ENCODE measurements at regions not wholly inside any gene's neighbourhood (a gene's known extent, or its start where the extent isn't known, plus 50 kb on each side); places are given as distances from the start of the nearest gene placed in this dataset.

- TF ChIP-seq, protein P1, sequence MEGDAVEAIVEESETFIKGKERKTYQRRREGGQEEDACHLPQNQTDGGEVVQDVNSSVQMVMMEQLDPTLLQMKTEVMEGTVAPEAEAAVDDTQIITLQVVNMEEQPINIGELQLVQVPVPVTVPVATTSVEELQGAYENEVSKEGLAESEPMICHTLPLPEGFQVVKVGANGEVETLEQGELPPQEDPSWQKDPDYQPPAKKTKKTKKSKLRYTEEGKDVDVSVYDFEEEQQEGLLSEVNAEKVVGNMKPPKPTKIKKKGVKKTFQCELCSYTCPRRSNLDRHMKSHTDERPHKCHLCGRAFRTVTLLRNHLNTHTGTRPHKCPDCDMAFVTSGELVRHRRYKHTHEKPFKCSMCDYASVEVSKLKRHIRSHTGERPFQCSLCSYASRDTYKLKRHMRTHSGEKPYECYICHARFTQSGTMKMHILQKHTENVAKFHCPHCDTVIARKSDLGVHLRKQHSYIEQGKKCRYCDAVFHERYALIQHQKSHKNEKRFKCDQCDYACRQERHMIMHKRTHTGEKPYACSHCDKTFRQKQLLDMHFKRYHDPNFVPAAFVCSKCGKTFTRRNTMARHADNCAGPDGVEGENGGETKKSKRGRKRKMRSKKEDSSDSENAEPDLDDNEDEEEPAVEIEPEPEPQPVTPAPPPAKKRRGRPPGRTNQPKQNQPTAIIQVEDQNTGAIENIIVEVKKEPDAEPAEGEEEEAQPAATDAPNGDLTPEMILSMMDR (IDR thresholded peaks at IDR 0.05; ENCODE audit: insufficient read depth, low read length, missing control alignments) = no peak
- DNase-seq (ENCODE audit: low read depth, low spot score) = no peak
- ChIA-PET POLR2A (no interaction called here), CTCF (interaction anchor here (0.8 to 1.9 kb wide), 3 partner anchors 8 to 125 kb away, joined by 3 to 7 read pairs (median 4); no protein-coding TSS in a partner anchor)
- H3K4me3 ChIP-seq (ENCODE audit: low read depth, low read length) = no peak overlapping the region
Measured at GRCh38 chr2:176526995-176527901, 258.0 kb downstream of the MTX2 start.

DNA sequence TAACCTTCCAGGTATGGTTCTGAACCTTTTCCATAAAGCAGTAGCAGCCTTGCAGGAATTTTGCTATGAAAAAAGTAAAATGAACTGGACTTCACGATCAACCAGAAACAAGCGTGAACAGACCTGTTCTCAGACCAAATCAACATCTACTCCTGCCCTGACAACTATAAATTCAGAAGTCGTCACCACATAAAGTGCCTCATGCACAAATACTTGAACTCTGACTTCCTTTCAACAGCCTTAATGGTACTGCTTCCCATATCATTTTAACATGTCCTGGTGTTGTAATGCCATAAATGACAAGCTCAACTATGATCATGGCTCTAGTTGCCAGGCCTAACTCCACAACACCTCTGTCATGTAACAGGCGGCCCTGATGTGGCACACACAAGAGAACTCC is 262.4 kb downstream of the MTX2 start:
- TF ChIP-seq, protein P1 (IDR thresholded peaks at IDR 0.05; ENCODE audit: insufficient read depth, low read length, missing control alignments) = no peak
- POLR2A ChIA-PET = no interaction called here
- no peak for DNase-seq (ENCODE audit: low read depth, low spot score)
- CTCF ChIA-PET = interaction anchor here (1.7 to 1.8 kb wide), 2 partner anchors 10 to 77 kb away, joined by 6 to 8 read pairs; no protein-coding TSS in a partner anchor
- H3K4me3 ChIP-seq (ENCODE audit: low read depth, low read length) = no peak overlapping the region

- ChIA-PET CTCF (interaction anchor here (1.4 to 3.9 kb wide), 3 partner anchors 20 to 394 kb away, joined by 3 to 25 read pairs (median 3); no protein-coding TSS in a partner anchor), POLR2A (no interaction called here)
- H3K4me3 ChIP-seq (ENCODE audit: low read depth, low read length) = no peak overlapping the region
- DNase-seq (ENCODE audit: low read depth, low spot score) = no peak
- TF ChIP-seq, protein P1 (IDR thresholded peaks at IDR 0.05; ENCODE audit: insufficient read depth, low read length, missing control alignments) = no peak
Measured at GRCh38 chr2:176533505-176534193, 264.4 kb downstream of the MTX2 start.

GRCh38 chr2:176534798-176535466 is 265.7 kb downstream of the MTX2 start:
- ChIA-PET POLR2A (no interaction called here), CTCF (interaction anchor here (1.0 to 3.9 kb wide), 6 partner anchors 8 to 395 kb away, joined by 3 to 25 read pairs (median 4); no protein-coding TSS in a partner anchor)
- peak; percentile 62 for DNase-seq (ENCODE audit: low read depth, low spot score)

DNA sequence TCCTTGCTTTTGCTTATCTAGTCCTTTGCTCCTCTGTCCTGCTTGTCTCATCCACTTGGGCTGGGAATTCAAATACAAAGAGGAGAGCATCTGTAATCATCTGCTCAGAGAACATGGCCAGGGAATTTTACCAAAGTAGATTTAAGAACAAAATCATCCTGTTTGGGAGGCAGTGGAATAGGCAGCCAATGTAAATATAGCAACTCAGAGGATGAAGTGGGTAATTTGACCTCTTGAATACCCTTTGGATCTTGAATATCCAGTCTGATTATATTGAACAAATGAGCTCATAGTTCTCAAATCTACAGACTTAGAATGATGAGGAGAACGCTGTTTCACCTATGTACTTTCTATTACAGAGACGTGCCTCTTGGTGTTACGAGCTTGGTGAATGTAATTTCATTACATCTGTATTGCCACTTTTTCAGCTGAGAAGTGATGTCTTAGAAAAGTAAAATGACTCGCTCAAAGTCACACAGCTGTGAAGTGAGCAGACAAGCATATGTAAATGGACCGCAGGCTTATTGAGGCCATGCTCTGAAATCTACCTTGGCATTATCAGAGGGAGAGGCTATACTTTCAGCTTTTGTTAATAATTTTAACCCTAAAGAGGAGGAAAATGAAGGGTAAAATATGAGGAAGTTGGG is 266.3 kb downstream of the MTX2 start:
- CTCF ChIA-PET = interaction anchor here (1.0 to 3.9 kb wide), 5 partner anchors 9 to 395 kb away, joined by 3 to 25 read pairs (median 4); no protein-coding TSS in a partner anchor
- TF ChIP-seq, protein P1 (IDR thresholded peaks at IDR 0.05; ENCODE audit: insufficient read depth, low read length, missing control alignments) = no peak
- no peak for DNase-seq (ENCODE audit: low read depth, low spot score)
- no peak overlapping the region for H3K4me3 ChIP-seq (ENCODE audit: low read depth, low read length)
- POLR2A ChIA-PET = no interaction called here

More at GRCh38 chr2:176534798-176535466, 265.7 kb downstream of the MTX2 start:
- H3K4me3 ChIP-seq (ENCODE audit: low read depth, low read length) = no peak overlapping the region
- TF ChIP-seq, protein P1 (IDR thresholded peaks at IDR 0.05; ENCODE audit: insufficient read depth, low read length, missing control alignments) = no peak

All from AG04449 (cell line).